ENCODE measurements at regions not wholly inside any gene's neighbourhood (a gene's known extent, or its start where the extent isn't known, plus 50 kb on each side); places are given as distances from the start of the nearest gene placed in this dataset.

DNA sequence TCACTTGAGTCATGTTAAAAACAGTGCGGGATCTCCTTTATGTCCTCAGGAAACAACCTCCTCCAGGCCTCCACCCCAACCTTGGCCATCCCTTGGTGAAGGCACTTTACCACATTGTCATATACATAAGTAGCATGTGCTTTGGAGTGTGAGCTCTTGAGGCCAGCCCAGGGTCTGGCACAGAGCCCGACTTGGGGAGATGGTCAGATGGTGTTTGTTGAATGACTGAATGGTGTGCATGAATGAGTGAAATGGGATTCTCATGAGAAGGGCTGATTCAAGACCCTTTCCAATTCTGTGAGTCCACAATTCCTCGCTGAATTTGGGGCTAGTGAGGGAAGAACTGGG is 52.9 kb upstream of the DLK1 start:
- DNase-seq (ENCODE audit: low read depth), result no peak

DNA sequence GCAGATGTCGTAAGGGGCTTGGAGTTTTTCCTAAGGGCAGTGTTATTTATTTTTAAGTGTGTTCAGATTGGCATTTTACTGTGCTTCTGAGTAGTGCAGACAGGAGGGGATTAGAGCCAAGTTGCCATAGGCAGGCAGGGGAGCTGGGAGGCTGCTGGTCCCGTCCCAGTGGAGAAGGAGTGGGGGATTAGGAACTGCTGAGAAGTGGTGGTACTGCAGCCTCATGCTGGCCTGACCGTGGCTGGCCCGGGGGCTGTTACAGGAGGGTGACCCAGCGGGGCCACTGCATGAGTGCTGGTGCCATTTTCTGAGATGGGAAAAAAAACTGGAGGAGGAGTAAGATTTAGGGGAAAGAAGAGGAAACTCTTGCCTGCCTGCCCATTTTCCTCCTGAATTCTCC is 52.3 kb upstream of the DLK1 start:
- DNase-seq (ENCODE audit: low read depth), result no peak

DNA sequence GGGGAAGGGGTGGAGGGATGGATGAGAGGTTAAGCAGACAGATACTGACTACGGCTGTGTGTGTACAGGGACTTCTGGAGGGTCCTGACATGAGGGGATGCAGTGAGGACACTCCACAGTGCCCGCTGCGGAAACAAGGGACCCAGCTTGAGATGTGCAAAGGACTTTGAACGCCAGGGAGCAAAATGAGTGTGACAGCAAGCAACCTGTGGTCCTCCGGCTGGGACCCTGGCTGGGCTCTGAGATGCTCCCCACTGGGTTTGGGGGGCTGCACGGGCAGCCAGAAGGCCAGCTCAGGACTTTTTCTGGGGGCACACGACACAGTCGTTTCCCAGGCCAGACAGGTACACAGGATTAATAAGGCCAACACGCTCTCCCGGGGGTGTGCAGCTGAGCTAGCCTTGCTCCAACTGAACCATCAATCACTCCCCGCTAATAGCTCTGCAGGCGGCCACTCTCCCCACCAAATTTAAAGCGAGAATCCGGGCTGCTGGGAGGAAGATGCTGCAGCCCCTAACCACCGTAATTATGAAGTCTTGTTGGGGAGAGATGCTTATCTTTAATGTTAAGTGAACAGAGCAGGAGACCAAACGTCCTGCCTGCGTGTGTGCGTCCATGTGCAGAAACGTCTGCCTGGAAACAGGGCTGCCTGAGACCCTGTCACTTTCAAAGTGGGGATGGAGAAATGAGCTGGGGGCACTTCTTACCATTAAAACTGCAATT is 51.6 kb upstream of the DLK1 start:
- no peak for DNase-seq (ENCODE audit: low read depth)

DNA sequence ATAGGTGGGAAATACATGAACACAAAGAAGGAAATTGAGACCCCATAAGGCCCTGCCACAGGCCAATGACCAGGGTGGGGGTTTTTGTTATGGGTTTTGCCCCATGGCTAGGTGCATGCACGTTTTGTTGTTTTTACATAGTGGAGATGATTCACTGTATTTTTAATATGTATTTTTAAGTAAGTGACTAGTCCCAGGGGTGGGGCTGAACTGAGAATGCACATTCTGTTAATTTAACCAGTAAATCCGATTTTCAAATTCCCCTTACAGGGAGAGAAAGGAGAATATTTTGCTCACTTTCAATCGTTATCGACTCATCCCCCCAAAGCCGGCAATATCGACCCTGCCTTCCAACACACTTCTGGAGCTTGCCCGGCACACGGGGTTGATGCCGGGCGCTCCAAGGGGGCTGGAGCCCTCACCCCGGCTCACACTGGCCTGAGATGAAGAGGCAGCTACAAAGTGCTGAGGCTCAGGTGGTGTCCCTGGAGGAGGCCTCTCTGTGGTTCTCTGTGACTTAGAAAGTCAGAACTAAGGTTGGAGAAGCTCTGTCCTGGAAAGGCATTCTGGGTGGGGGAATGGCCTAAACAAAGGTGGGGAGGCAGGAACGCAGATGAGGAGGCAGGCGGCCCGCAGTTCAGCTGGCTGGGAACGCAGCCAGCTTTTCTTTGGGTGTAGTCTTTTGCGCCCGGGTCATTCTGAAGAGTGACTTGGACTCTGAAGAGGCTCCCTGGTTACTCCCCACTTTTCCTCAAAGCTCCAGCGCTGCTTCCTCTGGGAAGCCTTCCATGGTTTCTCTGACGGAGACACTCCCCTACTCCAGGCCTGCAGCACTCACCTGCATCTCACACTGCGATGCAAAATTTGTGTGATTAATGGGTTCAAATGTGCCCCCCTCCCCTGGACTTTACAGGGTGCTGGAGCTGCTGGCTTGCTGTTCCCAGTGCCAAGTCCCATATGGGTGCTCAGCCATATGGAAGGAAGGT is 50.7 kb upstream of the DLK1 start:
- DNase-seq (ENCODE audit: low read depth), result no peak
